ENCODE measurements at regions not wholly inside any gene's neighbourhood (a gene's known extent, or its start where the extent isn't known, plus 50 kb on each side); places are given as distances from the start of the nearest gene placed in this dataset.

DNA sequence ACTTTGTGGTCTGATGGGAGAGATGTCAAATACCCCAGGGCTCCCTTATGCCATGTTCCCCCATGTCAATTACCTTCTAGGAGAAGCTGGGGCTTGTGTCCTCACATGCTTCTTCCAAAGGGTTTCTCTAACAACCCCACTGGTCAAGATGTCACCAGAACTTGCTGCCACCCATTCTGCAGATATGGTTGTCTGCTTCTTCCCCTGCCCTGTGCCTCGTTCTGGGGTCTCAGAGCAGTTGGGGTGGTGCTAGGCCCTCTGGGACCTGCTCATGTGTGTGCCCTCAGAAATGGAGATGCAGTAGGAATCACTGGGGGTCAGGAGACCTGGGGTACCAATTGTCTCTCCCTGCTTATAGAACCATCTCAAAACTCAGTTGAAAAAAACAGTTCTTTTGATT lies 268.6 kb downstream of the MYCN start:
- Histone ChIP-seq H3K23me2 (ENCODE audit: insufficient read length, low read depth, low read length, poor library complexity, severe bottlenecking) (no peaks in the 10 kb centered on the region), H3T11ph (ENCODE audit: low read length) (no peak overlapping the region), H3K4me1 (ENCODE audit: insufficient read depth, low read length) (no peaks in the 10 kb centered on the region), H4K20me1 (ENCODE audit: control insufficient read depth, insufficient read depth, insufficient read length) (no peaks in the 10 kb centered on the region), H2AFZ (ENCODE audit: low read length) (no peak overlapping the region), H3K9me3 (ENCODE audit: control insufficient read depth, low read depth, low read length) (no peaks in the 10 kb centered on the region), H3K9ac (ENCODE audit: extremely low read depth, insufficient read length, low read length) (no peak overlapping the region), H2BK120ac (ENCODE audit: low read depth, low read length, poor library complexity, severe bottlenecking) (no peak overlapping the region), H3K14ac (ENCODE audit: insufficient read depth, low read length) (no peak overlapping the region), H3K27me3 (ENCODE audit: insufficient read depth, low read length) (no peaks in the 10 kb centered on the region), H3K4me2 (ENCODE audit: insufficient read depth, insufficient read length, low read length) (no peak overlapping the region), H4K5ac (ENCODE audit: insufficient read length, low read depth, low read length) (no peak overlapping the region), H2BK15ac (ENCODE audit: low read depth, low read length) (no peak overlapping the region), H3K79me2 (ENCODE audit: insufficient read depth, low read length) (no peaks in the 10 kb centered on the region), H3K23ac (ENCODE audit: insufficient read length, low read depth, low read length) (no peak overlapping the region), H2BK5ac (ENCODE audit: insufficient read length, low read length) (no peak overlapping the region), H3K4ac (ENCODE audit: low read depth, low read length) (no peak overlapping the region), H4K91ac (ENCODE audit: insufficient read length, low read depth, low read length) (no peak overlapping the region), H3K56ac (ENCODE audit: insufficient read length, low read depth, low read length) (no peak overlapping the region), H4K8ac (replicated peaks; ENCODE audit: insufficient read length, low read depth, low read length) (no peak overlapping the region), H2BK20ac (ENCODE audit: low read depth, low read length, poor library complexity, severe bottlenecking) (no peak overlapping the region), H2AK5ac (ENCODE audit: insufficient read length, low read length) (no peak overlapping the region), H3K18ac (ENCODE audit: insufficient read length, low read depth, low read length) (no peak overlapping the region), H3K27ac (ENCODE audit: insufficient read length, low read depth, low read length) (no peak overlapping the region), H2BK12ac (ENCODE audit: insufficient read length, low read depth, low read length) (no peak overlapping the region), H3K79me1 (ENCODE audit: insufficient read depth, low read depth, low read length, poor library complexity, severe bottlenecking) (no peaks in the 10 kb centered on the region)
- H3K36me3 Mint-ChIP-seq (ENCODE audit: insufficient read depth in 1 of 3, low read depth in 3 of 3): peaks cover 0 to 9% (median 6%) of the 10 kb centered on the region in 3 experiments; a peak in 4 of 7 replicates
- H3K4me3 Mint-ChIP-seq: no peak overlapping the region
- H3K27me3 Mint-ChIP-seq (ENCODE audit: low read depth): 0 out of 2 replicates have a peak, but pooled peaks cover 2% of the 10 kb centered on the region
- H3K27ac Mint-ChIP-seq: no peak overlapping the region
- WGBS (ENCODE audit: extremely low coverage, insufficient read length, low lambda C conversion rate): no CpG with 5 or more reads among the region's 1 CpG
- TF ChIP-seq CTCF (conservative IDR thresholded peaks at IDR 0.05): no peak
- peaks cover 20 to 30% of the 10 kb centered on the region in 2 experiments for H3K4me1 Mint-ChIP-seq
- DNase-seq: no peak
- peaks cover 7 to 13% of the 10 kb centered on the region in 2 experiments; a peak in 4 of 5 replicates for H3K9me3 Mint-ChIP-seq

All from H9 (cell line).